ENCODE measurements at regions not wholly inside any gene's neighbourhood (a gene's known extent, or its start where the extent isn't known, plus 50 kb on each side); places are given as distances from the start of the nearest gene placed in this dataset.

- peaks cover 0 to 23% (median 13%) of the 10 kb centered on the region in 12 donors for H3K4me1 ChIP-seq
- intact Hi-C loops (cut with DNase I) = no loop called here
- no peak for DNase-seq
- H3K27me3 ChIP-seq = no peaks in the 10 kb centered on the region
- TF ChIP-seq CTCF (IDR thresholded peaks at IDR 0.05) = no peak
- TF ChIP-seq POLR2A (IDR thresholded peaks at IDR 0.05) = no peak
- ATAC-seq = no peak
- H3K36me3 ChIP-seq = no peaks in the 10 kb centered on the region
- H3K27ac ChIP-seq = no peak overlapping the region
- no peaks in the 10 kb centered on the region for H3K9me3 ChIP-seq
- H3K4me3 ChIP-seq = no peak overlapping the region
These were observed 108.2 kb upstream of the NR3C1 start for GRCh38 chr5:143511736-143512135.

GRCh38 chr5:143509758-143510221 is 106.3 kb upstream of the NR3C1 start:
- ATAC-seq (no peak), DNase-seq (no peak)
- H3K4me3 ChIP-seq = no peak overlapping the region
- H3K27me3 ChIP-seq = no peaks in the 10 kb centered on the region
- H3K27ac ChIP-seq = no peak overlapping the region
- 55 to 60% (median 57%) methylated on average over 3 of the region's 3 CpGs for WGBS, 4 donors
- H3K4me1 ChIP-seq = peaks cover 0 to 22% (median 9%) of the 10 kb centered on the region in 12 donors
- no peak for TF ChIP-seq CTCF (IDR thresholded peaks at IDR 0.05)
- no peak for TF ChIP-seq POLR2A (IDR thresholded peaks at IDR 0.05)
- H3K9me3 ChIP-seq = peaks cover 0 to 6% (median 0%) of the 10 kb centered on the region in 12 donors
- intact Hi-C loops (cut with DNase I) = no loop called here
- no peaks in the 10 kb centered on the region for H3K36me3 ChIP-seq

GRCh38 chr5:143506836-143507552 is 103.5 kb upstream of the NR3C1 start:
- H3K4me1 ChIP-seq = peaks cover 0 to 24% (median 9%) of the 10 kb centered on the region in 12 donors
- no peaks in the 10 kb centered on the region for H3K27me3 ChIP-seq
- H3K27ac ChIP-seq = peak overlapping the region in 2 of 12 donors; percentile 19 to 31
- peak in 3 of 4 donors; percentile 82 to 90 (median 82) for ATAC-seq
- TF ChIP-seq POLR2A (IDR thresholded peaks at IDR 0.05) (no peak), CTCF (IDR thresholded peaks at IDR 0.05) (no peak)
- WGBS, 4 donors = 74 to 93% (median 83%) methylated on average over 1 of the region's 1 CpG
- no peak for DNase-seq
- no peaks in the 10 kb centered on the region for H3K36me3 ChIP-seq
- H3K4me3 ChIP-seq = no peak overlapping the region
- H3K9me3 ChIP-seq = peaks cover 0 to 6% (median 0%) of the 10 kb centered on the region in 12 donors
- intact Hi-C loops (cut with DNase I) = no loop called here

- Histone ChIP-seq H3K4me1 (peaks cover 0 to 34% (median 10%) of the 10 kb centered on the region in 12 donors), H3K36me3 (no peaks in the 10 kb centered on the region), H3K9me3 (peaks cover 0 to 6% (median 0%) of the 10 kb centered on the region in 12 donors), H3K27me3 (no peaks in the 10 kb centered on the region), H3K4me3 (no peak overlapping the region), H3K27ac (no peak overlapping the region)
- intact Hi-C loops (cut with DNase I) = no loop called here
- DNase-seq (no peak), ATAC-seq (no peak)
- TF ChIP-seq CTCF (IDR thresholded peaks at IDR 0.05) (no peak), POLR2A (IDR thresholded peaks at IDR 0.05) (no peak)
- WGBS, 4 donors = 97 to 100% (median 99%) methylated on average over 1 of the region's 1 CpG
These were observed 102.4 kb upstream of the NR3C1 start for GRCh38 chr5:143505934-143506333.

All from heart left ventricle (tissue), 16 donors.